Activated CD8-positive, alpha-beta memory T cell treated with anti-CD3 and anti-CD28 coated beads, Interleukin-2, amount 50 U/mL, for 48 hours (primary cell): ENCODE measurements at regions not wholly inside any gene's neighbourhood (a gene's known extent, or its start where the extent isn't known, plus 50 kb on each side); places are given as distances from the start of the nearest gene placed in this dataset.

Experiments used
- DNase-seq: peaks from one replicate; pipeline ENCODE4 v3.0.0-alpha.2; 2020

DNA sequence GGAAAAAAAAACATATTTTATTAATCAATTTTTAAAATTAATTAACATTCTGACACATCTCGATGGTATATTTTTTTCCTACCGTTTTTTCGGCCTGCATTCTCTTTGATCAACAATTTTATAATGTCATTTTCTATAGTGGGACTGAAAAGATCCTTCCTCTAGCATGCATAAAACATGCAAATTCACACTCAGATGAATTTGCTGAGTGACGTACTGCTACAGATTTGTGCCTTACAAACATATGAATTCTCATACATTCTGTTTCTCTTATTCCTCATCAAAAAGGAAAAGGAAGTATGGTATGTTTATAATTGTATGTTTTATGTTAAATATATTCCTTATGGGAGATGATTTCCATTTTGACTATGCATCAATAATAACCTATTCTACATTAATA lies 458.2 kb downstream of the TSHZ3 start:
- no peak for DNase-seq

DNA sequence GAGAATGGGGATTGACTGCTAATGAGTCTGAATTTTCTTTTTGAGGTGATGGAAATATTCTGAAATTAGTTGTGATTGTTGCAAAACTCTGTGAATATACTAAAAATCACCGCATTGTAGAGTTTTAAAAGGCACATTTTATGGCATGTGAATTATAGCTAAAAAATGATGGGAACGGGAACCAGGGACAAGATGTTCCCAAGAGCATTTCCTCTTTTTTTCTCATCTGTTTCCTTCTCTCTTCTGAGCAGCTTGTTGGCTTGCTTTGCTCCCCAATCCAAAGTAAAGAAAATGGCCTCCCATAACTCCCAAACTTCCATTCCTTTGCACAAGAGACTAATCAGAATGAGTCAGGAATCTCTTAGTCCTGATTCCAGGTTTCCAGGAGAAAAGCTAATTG lies 459.2 kb downstream of the TSHZ3 start:
- no peak for DNase-seq

DNA sequence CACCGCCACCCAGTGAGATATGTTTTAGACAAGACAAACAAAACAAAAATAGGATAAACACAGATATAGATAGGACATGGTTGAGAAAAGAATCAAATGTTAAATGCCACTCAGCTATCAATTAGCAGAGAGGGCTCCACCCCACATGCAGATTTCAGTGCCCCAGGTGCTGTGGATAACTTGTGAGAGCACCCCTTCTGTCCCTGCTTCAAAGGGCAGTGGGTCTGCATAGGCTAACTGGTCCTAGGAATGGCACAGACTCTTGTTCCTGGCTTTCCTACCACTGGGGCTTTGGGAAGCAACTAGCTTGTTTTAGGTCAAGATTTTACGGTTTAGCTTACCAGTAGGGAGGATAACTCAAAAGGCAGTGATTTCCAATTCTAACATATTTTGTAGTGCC lies 460.3 kb downstream of the TSHZ3 start:
- DNase-seq: no peak

DNA sequence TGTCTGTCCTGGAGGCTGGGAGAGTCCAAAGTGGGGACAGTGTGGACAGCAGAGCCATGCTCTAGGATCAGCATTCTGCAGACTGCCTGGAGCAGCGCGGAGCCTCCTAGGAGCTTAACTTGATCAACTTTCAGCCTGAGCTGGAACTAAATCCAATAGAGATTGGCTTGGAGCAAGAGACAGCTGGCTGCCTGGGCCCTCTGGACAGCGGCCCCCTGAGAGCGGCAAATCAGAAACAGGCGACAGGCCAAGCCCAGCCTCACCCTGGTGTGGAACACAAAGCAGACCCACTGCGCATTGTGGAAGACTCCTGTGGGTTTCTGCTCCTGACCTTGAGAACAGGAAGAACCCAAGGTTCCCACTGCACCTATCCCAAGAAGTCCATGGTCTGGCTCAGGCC lies 462.2 kb downstream of the TSHZ3 start:
- DNase-seq: no peak

DNA sequence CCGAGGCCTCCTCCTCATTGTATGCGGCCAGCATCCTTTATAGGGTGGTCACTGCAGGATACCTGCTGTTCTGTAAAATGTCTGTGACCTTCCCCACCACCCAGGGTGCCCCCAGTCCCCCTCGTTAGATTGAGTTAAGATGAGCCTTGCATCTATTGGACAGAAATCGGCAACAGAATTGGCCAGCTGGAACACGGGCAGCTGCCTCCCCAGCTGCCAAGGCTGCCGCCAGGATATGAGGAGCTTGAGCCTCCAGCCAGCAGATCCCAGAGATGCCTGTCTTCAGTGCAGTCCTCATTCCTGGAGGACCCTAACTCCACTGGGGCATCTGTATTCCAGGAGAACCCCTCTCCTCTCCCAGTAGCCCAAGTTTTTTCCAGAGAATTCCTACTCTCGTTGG lies 463.0 kb downstream of the TSHZ3 start:
- no peak for DNase-seq

DNA sequence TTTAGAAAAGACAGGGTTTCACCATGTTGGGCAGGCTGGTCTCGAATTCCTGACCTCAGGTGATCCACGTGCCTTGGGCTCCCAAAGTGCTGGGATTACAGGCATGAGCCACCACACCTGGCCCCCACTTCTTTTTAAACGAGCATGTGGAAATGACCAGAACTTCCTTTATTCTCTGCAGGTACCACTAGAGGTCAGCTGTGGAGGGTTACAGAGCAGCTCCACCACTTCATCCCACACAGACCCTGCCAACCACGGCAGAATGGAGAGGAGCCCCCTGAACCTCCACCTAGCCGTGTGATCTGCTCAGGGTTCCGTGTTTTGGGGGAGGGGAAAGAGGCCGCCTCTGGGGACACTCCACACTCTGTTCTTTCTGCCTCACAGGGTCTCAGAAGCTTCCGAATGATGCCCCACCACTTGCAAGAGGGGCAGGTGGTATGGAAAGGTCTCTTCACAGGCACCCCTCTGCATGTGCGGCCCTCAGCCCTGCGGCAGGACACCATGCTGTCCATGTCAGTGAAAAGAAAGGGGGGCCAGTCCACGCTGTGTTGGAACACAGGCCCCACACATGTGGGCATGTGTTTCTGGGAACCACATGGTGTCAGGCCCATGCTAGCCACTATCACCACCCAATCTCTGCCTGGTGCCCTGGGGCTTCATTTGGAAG lies 465.0 kb downstream of the TSHZ3 start:
- no peak for DNase-seq

DNA sequence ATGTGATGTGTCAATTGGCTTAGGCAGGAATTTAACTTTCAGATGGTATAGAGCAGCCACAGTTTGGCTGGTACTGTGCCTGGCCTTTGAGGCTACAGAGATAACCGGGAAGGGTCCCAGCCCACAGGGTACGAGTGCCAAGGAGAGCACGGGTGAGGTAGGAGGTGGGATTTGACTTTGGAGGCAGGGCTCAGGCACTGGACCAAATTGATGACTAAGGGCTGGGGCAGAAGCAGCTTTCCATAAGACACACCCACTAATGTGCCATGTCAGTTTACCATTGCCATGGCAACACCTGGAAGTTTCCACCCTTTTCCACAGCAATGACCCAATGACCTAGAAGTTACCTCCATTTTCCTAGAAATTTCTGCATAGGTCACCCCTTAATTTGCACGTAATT lies 466.2 kb downstream of the TSHZ3 start:
- no peak for DNase-seq

DNA sequence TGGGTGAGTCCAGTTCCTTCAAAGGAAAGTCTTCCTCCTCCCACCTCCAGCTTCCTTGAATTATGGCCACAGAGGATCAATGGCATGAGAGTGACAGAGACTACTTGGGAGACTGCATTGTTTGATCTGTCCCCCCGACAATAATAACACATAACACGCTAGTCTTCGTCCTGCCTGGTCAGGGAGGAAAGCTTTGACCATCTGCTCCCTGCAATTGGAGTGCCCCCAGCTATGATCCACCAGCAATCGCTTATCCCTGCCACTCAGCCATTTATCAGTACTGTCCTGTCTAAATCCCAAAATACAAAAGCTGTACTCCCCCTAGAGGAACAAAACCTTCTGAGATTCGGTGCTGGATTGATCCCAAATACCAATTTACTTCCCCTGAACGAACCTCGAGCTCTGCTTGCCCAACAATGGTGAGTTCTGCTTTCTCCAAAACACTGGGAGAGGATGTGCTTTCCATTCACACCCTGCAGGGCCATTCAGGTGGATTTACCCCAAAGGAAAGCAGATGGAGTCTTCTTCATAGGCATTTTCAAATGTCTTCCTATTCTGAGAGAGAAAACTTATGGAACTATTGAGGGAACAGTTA lies 466.7 kb downstream of the TSHZ3 start:
- DNase-seq: no peak

DNA sequence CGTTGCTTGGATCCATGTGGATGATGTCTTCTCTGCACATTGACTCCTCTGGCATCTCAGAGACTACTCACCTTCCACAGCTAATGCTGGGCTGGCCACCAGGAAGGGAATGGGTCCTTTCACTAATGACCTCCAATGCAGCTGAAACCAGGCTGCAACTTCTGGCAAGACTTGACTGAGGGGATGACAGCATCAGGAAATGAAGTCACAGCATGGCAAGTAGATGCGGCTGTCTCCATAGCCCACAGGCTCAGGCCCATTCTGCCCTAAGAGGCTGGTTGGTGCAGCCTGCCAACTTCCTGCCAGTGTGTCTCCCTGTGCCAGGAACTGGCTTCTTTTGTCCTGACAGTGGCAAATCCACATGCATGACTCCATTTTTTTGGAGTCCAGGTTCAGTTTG lies 467.3 kb downstream of the TSHZ3 start:
- no peak for DNase-seq

DNA sequence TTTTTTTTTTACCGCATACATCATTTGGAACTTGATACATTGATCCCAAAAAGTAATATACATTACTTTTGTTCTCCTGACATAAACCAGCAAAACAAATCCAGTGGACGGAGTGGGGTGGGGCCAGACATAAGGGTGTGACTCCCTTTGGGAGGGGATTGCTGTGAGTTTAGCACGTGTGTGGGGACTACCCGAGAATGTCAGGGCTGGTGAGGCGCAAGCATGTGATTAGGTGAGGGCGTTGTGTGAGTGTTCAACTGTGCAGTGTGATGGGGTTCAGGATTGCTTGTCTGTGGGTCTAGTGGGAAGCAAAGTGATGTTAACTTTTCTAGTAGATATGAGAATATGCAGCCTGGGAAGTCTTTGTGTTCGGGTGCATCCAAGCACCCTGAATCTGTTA lies 468.0 kb downstream of the TSHZ3 start:
- DNase-seq: no peak

DNA sequence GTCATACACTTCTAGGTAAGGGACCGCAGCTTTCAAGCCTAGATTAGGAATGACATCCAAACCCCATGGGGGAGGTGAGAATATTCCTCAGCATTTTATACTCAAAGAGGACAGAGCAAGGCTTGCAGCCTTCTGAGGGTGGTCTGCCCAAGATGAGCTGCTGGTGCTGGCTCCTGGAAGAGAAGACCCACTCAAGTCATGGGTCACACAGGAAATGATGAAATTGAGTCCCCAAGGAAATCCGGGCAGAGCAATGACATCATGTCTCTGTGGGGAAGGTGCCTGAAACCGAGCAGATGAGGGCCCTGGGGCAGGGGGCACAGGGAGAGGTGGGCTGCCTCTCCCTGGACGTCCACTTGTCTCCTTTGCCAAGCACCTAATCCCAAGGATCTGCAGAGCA lies 468.7 kb downstream of the TSHZ3 start:
- DNase-seq: no peak

DNA sequence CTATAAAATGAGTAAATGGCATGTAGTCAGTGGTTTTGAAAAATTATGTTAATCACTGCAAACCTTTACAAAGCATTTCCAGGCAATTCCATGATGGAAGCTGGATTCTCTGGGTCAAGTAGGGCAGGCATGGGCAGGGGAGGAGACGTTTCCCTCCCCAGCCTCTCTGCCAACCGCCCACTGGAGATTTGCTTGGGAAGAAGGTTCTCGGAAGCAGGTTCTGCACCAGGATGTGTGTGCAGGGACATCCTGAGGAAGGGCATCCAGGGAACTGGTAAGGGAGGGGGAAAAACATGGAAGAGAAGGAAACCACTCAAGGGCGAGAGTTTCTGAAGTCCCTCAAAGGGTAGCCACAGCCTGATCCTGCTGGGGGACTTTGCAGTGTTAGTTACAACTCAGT lies 469.1 kb downstream of the TSHZ3 start:
- no peak for DNase-seq

DNA sequence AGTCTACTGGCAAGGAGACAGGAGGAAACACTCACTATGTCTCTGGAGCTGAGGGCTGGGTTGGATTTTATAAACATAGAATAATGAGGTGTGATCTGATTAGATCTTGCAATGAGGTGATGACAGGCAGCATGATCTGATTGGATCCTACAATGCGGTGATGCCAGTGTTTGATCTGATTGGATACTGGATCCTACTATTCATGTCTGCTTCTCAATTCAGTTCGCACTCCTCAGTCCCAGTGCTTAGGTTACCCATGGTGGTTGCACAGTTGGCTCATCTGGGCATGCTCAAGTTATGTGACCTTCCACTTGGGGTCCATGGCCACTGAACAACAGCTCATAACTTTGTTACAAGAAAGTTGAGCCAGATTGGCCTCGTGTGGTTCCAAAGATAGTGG lies 469.5 kb downstream of the TSHZ3 start:
- no peak for DNase-seq

DNA sequence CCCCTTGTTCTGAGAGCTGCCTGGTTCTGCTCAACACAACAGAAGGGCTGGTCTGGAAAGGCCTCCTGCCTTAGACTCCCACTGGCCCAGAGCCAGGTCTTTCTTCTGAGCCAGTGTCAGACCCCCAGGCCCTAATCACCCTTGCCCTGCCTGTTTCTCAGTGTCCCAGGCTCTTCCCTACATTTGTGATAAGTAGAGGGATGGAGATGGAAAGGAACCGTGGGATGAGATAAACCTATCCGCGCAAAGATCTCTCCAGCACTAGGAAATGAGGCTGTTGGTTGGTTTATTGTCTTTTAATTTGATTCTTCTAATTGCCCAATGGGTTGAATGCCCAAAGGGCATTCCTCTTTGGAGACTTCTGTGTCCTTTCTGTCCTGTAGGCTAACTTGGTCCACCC lies 470.0 kb downstream of the TSHZ3 start:
- DNase-seq: no peak

DNA sequence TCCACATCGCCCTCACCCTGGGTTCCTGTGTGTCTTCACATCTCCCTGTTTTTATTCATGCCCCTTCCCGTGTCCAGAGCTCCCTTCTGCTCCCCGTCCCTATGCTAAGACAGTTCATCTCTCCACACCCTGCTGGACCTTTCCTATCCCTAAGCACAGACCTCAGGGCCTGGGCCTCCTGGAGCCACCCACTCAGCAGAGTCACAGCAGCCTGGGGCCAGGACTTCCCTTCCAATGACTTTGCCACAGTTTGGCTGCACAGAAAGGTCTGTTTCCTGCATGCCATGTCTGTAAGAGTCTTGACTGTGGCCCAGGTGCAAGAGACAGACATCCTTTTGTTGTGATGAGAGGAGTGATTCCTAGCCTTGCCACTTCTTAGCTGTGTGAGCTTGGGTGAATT lies 470.7 kb downstream of the TSHZ3 start:
- no peak for DNase-seq

DNA sequence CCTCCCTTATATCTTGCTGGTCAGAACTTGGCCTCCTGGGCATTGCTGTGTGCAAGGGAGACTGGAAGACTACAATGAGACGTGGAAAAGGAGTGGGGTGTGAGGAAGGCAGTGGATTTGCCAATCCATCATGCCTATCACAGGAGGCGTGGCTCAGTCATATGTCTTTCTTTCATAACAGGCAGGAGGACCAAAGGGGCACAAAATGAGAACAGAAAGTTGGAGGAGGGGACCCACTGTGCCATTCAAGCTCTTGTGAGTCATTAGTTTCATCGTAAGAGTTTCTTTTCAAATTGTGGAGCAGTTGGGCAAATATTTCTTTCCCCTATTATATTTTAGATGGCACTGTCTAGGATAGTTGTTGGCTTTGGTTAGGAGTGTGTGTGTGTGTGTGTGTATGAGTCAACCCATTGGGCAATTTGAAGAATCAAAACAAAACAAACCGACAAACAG lies 471.5 kb downstream of the TSHZ3 start:
- DNase-seq: no peak

DNA sequence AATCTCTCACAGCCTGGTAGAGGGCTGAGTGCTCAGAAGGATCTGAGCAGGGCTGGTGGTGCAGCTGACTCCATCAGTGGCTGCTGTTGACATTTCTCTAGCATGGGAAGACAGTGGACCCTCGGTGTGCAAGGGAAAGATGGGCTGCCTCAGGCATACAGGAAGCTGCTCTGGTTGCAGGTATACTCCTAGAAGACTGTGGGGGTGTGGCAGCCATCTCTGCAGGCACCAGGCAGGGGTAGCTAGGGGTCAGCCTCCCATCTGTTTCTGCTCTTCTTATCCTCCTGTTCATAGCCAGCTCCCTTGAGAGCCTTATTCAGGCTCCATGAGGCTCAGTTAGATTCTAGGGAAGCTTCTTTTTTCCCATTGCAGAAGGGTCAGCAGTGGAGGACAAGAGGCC lies 475.5 kb downstream of the TSHZ3 start:
- no peak for DNase-seq

DNA sequence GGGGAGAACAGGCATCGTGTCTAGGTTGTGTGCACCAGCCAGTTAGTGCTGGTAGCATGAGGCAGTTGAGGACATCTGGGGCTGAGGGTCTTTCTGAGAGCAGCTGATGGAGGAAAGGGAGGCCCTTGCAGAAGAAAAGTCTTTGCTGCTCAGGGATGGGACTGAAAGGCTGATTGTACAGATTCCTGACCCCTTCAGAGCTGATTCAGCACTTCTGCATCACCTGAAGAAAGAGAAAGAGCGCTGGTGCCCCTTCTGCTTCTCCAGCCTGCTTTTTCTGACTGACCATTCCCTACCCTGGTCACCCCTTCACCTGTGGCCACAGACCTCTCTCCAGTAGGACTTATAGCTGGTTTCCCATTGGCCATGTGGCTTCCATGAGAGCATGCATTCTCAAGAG lies 476.2 kb downstream of the TSHZ3 start:
- DNase-seq: no peak

DNA sequence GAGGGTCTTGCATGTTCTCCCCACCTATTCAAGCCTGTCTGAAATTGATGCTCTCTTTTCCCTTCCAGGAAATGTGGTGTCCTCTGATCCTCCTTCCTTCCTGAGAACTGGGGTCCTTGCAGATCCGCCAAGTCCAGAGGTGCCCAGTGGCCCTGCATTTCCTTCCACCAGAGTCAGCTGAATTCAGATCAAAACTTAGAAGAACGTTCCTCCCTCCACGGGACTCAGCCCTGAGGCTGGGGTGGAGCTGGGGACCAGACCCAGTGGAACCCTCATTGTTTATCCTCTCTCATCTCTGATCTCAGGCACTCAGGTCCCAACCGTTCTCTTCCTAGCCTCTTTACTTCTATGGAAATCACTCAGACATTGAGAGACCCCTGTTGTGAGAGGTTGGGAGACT lies 477.3 kb downstream of the TSHZ3 start:
- no peak for DNase-seq

DNA sequence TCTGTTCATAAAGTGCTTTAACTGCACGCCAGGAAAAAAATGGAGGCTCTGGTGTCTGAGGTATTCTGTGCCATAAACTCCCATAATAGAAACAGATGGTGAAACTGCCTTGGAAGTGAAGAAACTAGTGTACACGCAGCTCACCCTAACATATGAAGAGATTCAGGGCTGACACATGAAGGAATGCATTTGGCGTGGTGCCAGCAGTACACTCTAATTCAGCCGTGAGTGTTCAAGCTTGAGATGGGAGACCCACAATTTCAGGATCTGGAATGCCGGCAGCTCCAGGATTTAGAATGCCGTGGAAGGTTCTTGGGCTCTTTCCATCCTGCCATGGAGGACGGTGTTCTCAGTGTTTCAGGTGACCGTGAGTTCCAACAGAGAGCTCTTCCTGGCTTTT lies 478.4 kb downstream of the TSHZ3 start:
- DNase-seq: no peak

DNA sequence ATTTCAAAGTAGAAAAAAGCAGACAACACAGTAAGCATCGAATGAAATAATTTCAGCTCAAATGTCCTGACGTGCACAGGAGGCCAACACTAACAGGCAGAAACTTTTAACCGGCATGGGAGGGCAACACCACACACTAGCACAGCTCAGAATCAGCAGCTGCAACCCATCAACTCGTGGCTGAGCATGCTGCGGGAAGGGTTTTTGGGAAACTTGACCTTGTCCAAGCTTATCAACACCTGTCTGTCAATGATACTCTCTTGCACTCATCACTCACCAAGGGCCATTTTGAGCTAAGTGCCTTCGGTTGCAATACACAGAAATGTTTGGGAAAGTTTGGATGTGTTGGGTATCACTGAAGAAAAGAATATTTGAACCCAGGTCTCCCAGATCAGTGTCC lies 483.7 kb downstream of the TSHZ3 start:
- DNase-seq: no peak

DNA sequence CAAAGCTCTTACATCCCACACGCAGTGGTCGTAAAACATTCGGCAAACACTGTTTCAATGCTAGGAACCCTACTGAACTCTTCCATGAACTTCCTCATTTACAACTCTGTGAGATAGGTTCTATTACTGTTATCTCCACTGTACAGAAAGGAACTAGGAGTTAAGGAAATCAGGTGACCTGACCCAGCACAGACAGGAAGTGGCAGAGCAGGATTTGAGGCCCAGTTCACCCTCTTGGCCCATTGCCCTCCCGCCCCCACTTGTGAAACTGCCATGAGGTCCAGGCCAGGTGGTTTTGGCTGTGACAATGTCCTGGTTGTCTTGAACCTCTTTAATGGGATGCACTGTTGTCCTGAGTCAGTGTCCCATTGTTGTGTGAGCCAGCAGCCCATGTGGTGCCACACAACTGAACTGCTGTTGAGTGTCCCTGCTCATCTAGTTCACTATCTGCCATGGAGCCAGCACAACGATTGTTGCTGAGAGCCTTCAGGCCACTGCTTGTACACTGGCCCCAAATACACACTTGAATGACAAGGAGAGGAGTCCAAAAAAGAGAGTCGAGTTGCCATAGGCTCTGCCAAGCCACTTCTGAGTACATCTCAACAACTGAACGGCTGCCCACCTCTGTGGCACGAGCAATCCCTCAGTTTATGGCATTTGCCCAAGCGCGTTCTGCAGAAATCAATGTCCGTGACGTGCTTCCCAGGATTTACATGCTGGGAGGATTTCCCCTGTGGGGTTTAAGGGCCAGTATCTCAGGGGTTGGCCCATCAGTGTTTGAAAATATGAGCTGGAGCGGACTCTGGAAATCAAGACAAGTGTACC lies 484.6 kb downstream of the TSHZ3 start:
- DNase-seq: no peak

DNA sequence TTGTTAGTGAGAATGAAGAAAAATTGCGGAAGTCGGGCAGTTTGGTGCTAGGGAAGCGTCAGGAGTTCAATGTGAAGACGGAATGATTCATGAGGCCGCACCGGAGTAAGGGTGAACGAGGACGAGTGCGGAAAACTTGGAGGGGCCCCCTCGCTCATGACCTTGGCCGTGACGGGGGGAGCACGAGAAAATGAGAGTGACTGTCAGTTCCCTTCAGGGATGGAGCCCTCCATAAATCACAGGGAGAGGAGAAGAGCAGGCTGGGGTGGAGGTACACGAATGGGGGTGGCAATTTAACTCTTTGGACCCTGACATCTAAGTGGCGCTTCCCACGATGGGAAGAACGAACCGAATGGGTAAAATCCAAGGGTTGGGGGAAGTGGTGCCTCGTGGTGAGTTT lies 486.4 kb downstream of the TSHZ3 start:
- DNase-seq: no peak

DNA sequence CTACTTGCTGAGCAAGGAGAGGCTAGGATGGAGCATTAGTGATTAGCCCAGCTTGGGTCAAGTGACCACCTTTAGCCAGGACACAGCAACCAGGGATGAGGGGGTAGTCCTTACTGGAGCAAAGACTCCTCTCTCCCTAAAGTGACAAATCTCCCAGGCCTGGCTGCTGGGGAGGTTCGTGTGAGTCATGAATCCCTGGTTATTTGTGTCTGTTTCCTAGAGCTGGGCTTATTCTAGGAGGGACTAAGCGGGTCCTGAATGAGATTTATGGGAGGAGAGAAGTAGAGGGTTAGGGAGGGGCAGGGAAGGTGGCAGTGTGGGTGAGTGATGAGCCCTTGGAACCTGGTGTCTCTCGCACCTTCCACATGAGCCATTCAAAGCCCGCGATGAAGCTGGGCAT lies 487.3 kb downstream of the TSHZ3 start:
- no peak for DNase-seq
